ENCODE measurements at regions not wholly inside any gene's neighbourhood (a gene's known extent, or its start where the extent isn't known, plus 50 kb on each side); places are given as distances from the start of the nearest gene placed in this dataset.

DNA sequence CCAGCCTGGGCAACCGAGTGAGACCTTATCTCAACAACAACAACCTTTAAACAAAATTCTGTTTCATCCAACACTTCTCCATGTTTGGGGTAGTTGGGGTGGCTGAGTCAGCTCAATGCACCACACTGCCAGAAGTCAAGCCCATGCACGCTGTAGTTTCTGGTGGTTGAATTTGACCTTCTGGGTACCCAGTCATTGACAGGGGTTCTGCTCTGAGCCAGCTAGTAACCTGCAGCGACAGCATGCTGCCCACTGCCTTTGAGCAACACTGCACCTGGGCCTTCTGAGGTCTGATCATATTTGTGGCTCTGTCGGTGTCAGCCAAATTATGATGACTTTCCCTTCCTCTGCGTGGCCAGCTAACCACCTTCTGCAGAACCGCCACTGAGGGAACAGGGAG is 84.6 kb upstream of the ZNF438 start:
- TF ChIP-seq CTCF (IDR thresholded peaks at IDR 0.05), result no peak

GRCh38 chr10:31118556-31118955 is 86.9 kb upstream of the ZNF438 start:
- TF ChIP-seq CTCF (IDR thresholded peaks at IDR 0.05), result no peak

- TF ChIP-seq CTCF (IDR thresholded peaks at IDR 0.05), result no peak
Observed at GRCh38 chr10:31120392-31120791, 88.7 kb upstream of the ZNF438 start.

- TF ChIP-seq CTCF (IDR thresholded peaks at IDR 0.05), result no peak
Observed at GRCh38 chr10:31120961-31121685, 89.5 kb upstream of the ZNF438 start.

- no peak for TF ChIP-seq CTCF (IDR thresholded peaks at IDR 0.05)
Observed at GRCh38 chr10:31121757-31122577, 90.3 kb upstream of the ZNF438 start.

- TF ChIP-seq CTCF (IDR thresholded peaks at IDR 0.05), result no peak
Observed at GRCh38 chr10:31123946-31124345, 92.3 kb upstream of the ZNF438 start.

- TF ChIP-seq CTCF (IDR thresholded peaks at IDR 0.05), result no peak
Observed at GRCh38 chr10:31124852-31125251, 93.2 kb upstream of the ZNF438 start.

Measured in LNCAP (cell line).